ENCODE measurements at regions not wholly inside any gene's neighbourhood (a gene's known extent, or its start where the extent isn't known, plus 50 kb on each side); places are given as distances from the start of the nearest gene placed in this dataset.

- ATAC-seq, result no peak
- no peak for TF ChIP-seq ZNF70 (CRISPR knock-in tag; IDR thresholded peaks at IDR 0.05)
Measured at GRCh38 chr9:75664597-75664996, 225.9 kb upstream of the PCSK5 start.

- TF ChIP-seq CSRNP3 (CRISPR knock-in tag; IDR thresholded peaks at IDR 0.05), result no peak
- no peak for TF ChIP-seq POU6F1 (CRISPR knock-in tag; IDR thresholded peaks at IDR 0.05; ENCODE audit: borderline replicate concordance, low read depth)
- TF ChIP-seq RARB (CRISPR knock-in tag; IDR thresholded peaks at IDR 0.05), result no peak
- no peak for TF ChIP-seq TOX (CRISPR knock-in tag; IDR thresholded peaks at IDR 0.05; ENCODE audit: borderline replicate concordance)
- no peak for TF ChIP-seq GLIS3 (CRISPR knock-in tag; IDR thresholded peaks at IDR 0.05)
- TF ChIP-seq ZC3H10 (CRISPR knock-in tag; IDR thresholded peaks at IDR 0.05), result no peak
- TF ChIP-seq CREB5 (CRISPR knock-in tag; IDR thresholded peaks at IDR 0.05; ENCODE audit: low read depth), result no peak
- TF ChIP-seq ZFP3 (CRISPR knock-in tag; IDR thresholded peaks at IDR 0.05), result no peak
- TF ChIP-seq TSHZ2 (CRISPR knock-in tag; IDR thresholded peaks at IDR 0.05), result no peak
- TF ChIP-seq CSDC2 (CRISPR knock-in tag; IDR thresholded peaks at IDR 0.05), result no peak
- no peak for TF ChIP-seq ZFP30 (CRISPR knock-in tag; IDR thresholded peaks at IDR 0.05)
- TF ChIP-seq ZNF70 (CRISPR knock-in tag; IDR thresholded peaks at IDR 0.05), result no peak
- no peak for TF ChIP-seq ARNTL (CRISPR knock-in tag; IDR thresholded peaks at IDR 0.05; ENCODE audit: borderline replicate concordance, low read depth)
- no peak for TF ChIP-seq ISL1 (CRISPR knock-in tag; IDR thresholded peaks at IDR 0.05)
- TF ChIP-seq PATZ1 (CRISPR knock-in tag; IDR thresholded peaks at IDR 0.05; ENCODE audit: borderline replicate concordance), result no peak
- TF ChIP-seq SNAI2 (CRISPR knock-in tag; IDR thresholded peaks at IDR 0.05), result no peak
- TF ChIP-seq TCF4 (CRISPR knock-in tag; IDR thresholded peaks at IDR 0.05; ENCODE audit: borderline replicate concordance), result no peak
- ATAC-seq, result no peak
Measured at GRCh38 chr9:75666856-75667554, 223.5 kb upstream of the PCSK5 start.

GRCh38 chr9:75669721-75670120, 220.8 kb upstream of the PCSK5 start:
- no peak for ATAC-seq
- TF ChIP-seq OSR1 (CRISPR knock-in tag; IDR thresholded peaks at IDR 0.05) (no peak), SNAI2 (CRISPR knock-in tag; IDR thresholded peaks at IDR 0.05) (no peak), ZFP30 (CRISPR knock-in tag; IDR thresholded peaks at IDR 0.05) (no peak), ZNF8 (CRISPR knock-in tag; IDR thresholded peaks at IDR 0.05) (no peak), TCF4 (CRISPR knock-in tag; IDR thresholded peaks at IDR 0.05; ENCODE audit: borderline replicate concordance) (no peak), TOX (CRISPR knock-in tag; IDR thresholded peaks at IDR 0.05; ENCODE audit: borderline replicate concordance) (no peak), ZC3H10 (CRISPR knock-in tag; IDR thresholded peaks at IDR 0.05) (no peak)

- TF ChIP-seq ZFP3 (CRISPR knock-in tag; IDR thresholded peaks at IDR 0.05), result no peak
- no peak for TF ChIP-seq ESRRG (CRISPR knock-in tag; IDR thresholded peaks at IDR 0.05)
- no peak for ATAC-seq
Measured at GRCh38 chr9:75671354-75671753, 219.1 kb upstream of the PCSK5 start.

Measured in SK-N-SH treated with all-trans-retinoic acid at 6 μM for 48 hours (cell line).